Osteocyte (in vitro differentiated cells): ENCODE measurements at regions not wholly inside any gene's neighbourhood (a gene's known extent, or its start where the extent isn't known, plus 50 kb on each side); places are given as distances from the start of the nearest gene placed in this dataset.

ENCODE experiments used
- DNase-seq: peaks from one replicate; pipeline ENCODE4 v3.0.0; 2021; ENCODE audit warnings: mixed read lengths; ENCODE audit not compliant: unreplicated experiment; ENCODE audit errors: extremely low spot score
- H3K27ac Mint-ChIP-seq: one replicate; pipeline ENCODE4 v1.8.0; 2021; ENCODE audit warnings: mild to moderate bottlenecking, mixed read lengths; ENCODE audit not compliant: unreplicated experiment
- H3K27me3 Mint-ChIP-seq: one replicate; pipeline ENCODE4 v1.8.0; 2021; ENCODE audit warnings: mixed read lengths; ENCODE audit not compliant: unreplicated experiment
- H3K36me3 Mint-ChIP-seq: one replicate; pipeline ENCODE4 v1.8.0; 2021; ENCODE audit warnings: mixed read lengths; ENCODE audit not compliant: unreplicated experiment
- H3K4me1 Mint-ChIP-seq: one replicate; pipeline ENCODE4 v1.8.0; 2021; ENCODE audit warnings: mixed read lengths; ENCODE audit not compliant: unreplicated experiment
- H3K4me3 Mint-ChIP-seq: one replicate; pipeline ENCODE4 v1.8.0; 2021; ENCODE audit warnings: mild to moderate bottlenecking, moderate library complexity, mixed read lengths; ENCODE audit not compliant: unreplicated experiment
- H3K9me3 Mint-ChIP-seq: one replicate; pipeline ENCODE4 v1.8.0; 2021; ENCODE audit warnings: mixed read lengths; ENCODE audit not compliant: unreplicated experiment
- CTCF ChIP-seq: fragments of 200-600 bp; sonication (generic); IDR thresholded peaks from 2 replicates; pipeline ENCODE4 v1.5.0; 2021; ENCODE audit warnings: antibody characterized with exemption, mild to moderate bottlenecking, moderate library complexity

- H3K36me3 Mint-ChIP-seq = no peaks in the 10 kb centered on the region
- H3K27me3 Mint-ChIP-seq = peaks cover 7% of the 10 kb centered on the region
- no peak for TF ChIP-seq CTCF
- no peak overlapping the region for H3K27ac Mint-ChIP-seq
- no peaks in the 10 kb centered on the region for H3K4me1 Mint-ChIP-seq
- H3K9me3 Mint-ChIP-seq = no peaks in the 10 kb centered on the region
- H3K4me3 Mint-ChIP-seq = no peak overlapping the region
- no peak for DNase-seq
Measured at GRCh38 chr13:73325723-73326558, 267.1 kb downstream of the KLF5 start.

- TF ChIP-seq CTCF = no peak
- Mint-ChIP-seq H3K36me3 (no peaks in the 10 kb centered on the region), H3K27me3 (peaks cover 10% of the 10 kb centered on the region), H3K9me3 (no peaks in the 10 kb centered on the region), H3K4me3 (no peak overlapping the region), H3K4me1 (no peaks in the 10 kb centered on the region), H3K27ac (no peak overlapping the region)
- no peak for DNase-seq
Measured at GRCh38 chr13:73324842-73325722, 266.3 kb downstream of the KLF5 start.

- H3K27ac Mint-ChIP-seq = no peak overlapping the region
- H3K4me1 Mint-ChIP-seq = no peaks in the 10 kb centered on the region
- H3K36me3 Mint-ChIP-seq = no peaks in the 10 kb centered on the region
- no peak for TF ChIP-seq CTCF
- DNase-seq = no peak
- H3K9me3 Mint-ChIP-seq = no peaks in the 10 kb centered on the region
- H3K27me3 Mint-ChIP-seq = peaks cover 6% of the 10 kb centered on the region
- no peak overlapping the region for H3K4me3 Mint-ChIP-seq
Measured at GRCh38 chr13:73323615-73324014, 264.8 kb downstream of the KLF5 start.

GRCh38 chr13:73321043-73321442 lies 262.2 kb downstream of the KLF5 start:
- H3K36me3 Mint-ChIP-seq = no peaks in the 10 kb centered on the region
- H3K4me3 Mint-ChIP-seq = no peak overlapping the region
- peaks cover 4% of the 10 kb centered on the region for H3K27me3 Mint-ChIP-seq
- H3K4me1 Mint-ChIP-seq = no peaks in the 10 kb centered on the region
- no peak for TF ChIP-seq CTCF
- no peak for DNase-seq
- no peaks in the 10 kb centered on the region for H3K9me3 Mint-ChIP-seq
- H3K27ac Mint-ChIP-seq = no peak overlapping the region

- H3K9me3 Mint-ChIP-seq = peaks cover 14% of the 10 kb centered on the region
- H3K4me1 Mint-ChIP-seq = no peaks in the 10 kb centered on the region
- H3K27ac Mint-ChIP-seq = no peak overlapping the region
- no peak for DNase-seq
- no peaks in the 10 kb centered on the region for H3K36me3 Mint-ChIP-seq
- TF ChIP-seq CTCF = no peak
- H3K4me3 Mint-ChIP-seq = no peak overlapping the region
- peaks cover 6% of the 10 kb centered on the region for H3K27me3 Mint-ChIP-seq
Measured at GRCh38 chr13:73317140-73317539, 258.3 kb downstream of the KLF5 start.
